Left colon (tissue), 2 donors: ENCODE measurements at regions not wholly inside any gene's neighbourhood (a gene's known extent, or its start where the extent isn't known, plus 50 kb on each side); places are given as distances from the start of the nearest gene placed in this dataset.

Experiments
- ATAC-seq: fragments of 200-7000 bp; cut with Tn5 transposase; one replicate; pipeline ENCODE4 v1.9.1; 2020; ENCODE audit warnings: mild to moderate bottlenecking, moderate library complexity
- DNase-seq, 2 donors: peaks; one replicate each; pipeline ENCODE4 v3.0.0-alpha.2; 2020
- intact Hi-C, 2 donors: fragments of 100-400 bp; cut with DNase I in 1 of 2; cut with micrococcal nuclease in 1 of 2; formaldehyde crosslinking; loops; one replicate each; pipeline versions ENCODE4 v1.11.2 to v1.14.0; 2022; cut with DNase I, micrococcal nuclease
- donor health status: DM: no; HTN: no; CAD: no.
- donor health status: DM: yes; HTN: yes; CAD: no.

- ATAC-seq (no peak), DNase-seq (no peak)
- intact Hi-C loops, result no loop called here
Measured at GRCh38 chr5:2334719-2335118, 416.8 kb downstream of the IRX2 start.

GRCh38 chr5:2333291-2333690 is 418.2 kb downstream of the IRX2 start:
- ATAC-seq, result no peak
- intact Hi-C loops, result no loop called here
- no peak for DNase-seq

GRCh38 chr5:2332521-2332920 is 419.0 kb downstream of the IRX2 start:
- DNase-seq (no peak), ATAC-seq (no peak)
- intact Hi-C loops, result no loop called here

- no peak for DNase-seq
- no peak for ATAC-seq
- intact Hi-C loops, result no loop called here
Measured at GRCh38 chr5:2330325-2331130, 420.9 kb downstream of the IRX2 start.

- no peak for DNase-seq
- no peak for ATAC-seq
- intact Hi-C loops, result no loop called here
Measured at GRCh38 chr5:2329741-2330140, 421.7 kb downstream of the IRX2 start.

GRCh38 chr5:2326601-2327000 is 424.9 kb downstream of the IRX2 start:
- ATAC-seq, result no peak
- intact Hi-C loops, result no loop called here
- no peak for DNase-seq

GRCh38 chr5:2324788-2325187 is 426.7 kb downstream of the IRX2 start:
- intact Hi-C loops, result no loop called here
- ATAC-seq, result no peak
- DNase-seq, result no peak

GRCh38 chr5:2320611-2321010 is 430.9 kb downstream of the IRX2 start:
- intact Hi-C loops, result no loop called here
- no peak for DNase-seq
- no peak for ATAC-seq

GRCh38 chr5:2317540-2317939 is 433.9 kb downstream of the IRX2 start:
- intact Hi-C loops, result no loop called here
- ATAC-seq (no peak), DNase-seq (no peak)

GRCh38 chr5:2311851-2312250 is 429.1 kb upstream of the IRX4 start:
- DNase-seq, result no peak
- ATAC-seq, result no peak
- intact Hi-C loops, result no loop called here

GRCh38 chr5:2310946-2311345 is 428.2 kb upstream of the IRX4 start:
- ATAC-seq (no peak), DNase-seq (no peak)
- intact Hi-C loops, result no loop called here

- DNase-seq, result no peak
- no peak for ATAC-seq
- intact Hi-C loops, result no loop called here
Measured at GRCh38 chr5:2307631-2308030, 424.9 kb upstream of the IRX4 start.

- intact Hi-C loops, result no loop called here
- DNase-seq, result no peak
- ATAC-seq, result no peak
Measured at GRCh38 chr5:2306711-2307110, 424.0 kb upstream of the IRX4 start.

GRCh38 chr5:2303431-2304100 is 420.8 kb upstream of the IRX4 start:
- DNase-seq (no peak), ATAC-seq (no peak)
- intact Hi-C loops, result no loop called here

GRCh38 chr5:2302169-2302568 is 419.4 kb upstream of the IRX4 start:
- DNase-seq (no peak), ATAC-seq (no peak)
- intact Hi-C loops, result no loop called here

- no peak for ATAC-seq
- intact Hi-C loops, result no loop called here
Measured at GRCh38 chr5:2300861-2301574, 418.3 kb upstream of the IRX4 start.

GRCh38 chr5:2300421-2300820 is 417.7 kb upstream of the IRX4 start:
- DNase-seq, result no peak
- intact Hi-C loops, result no loop called here
- ATAC-seq, result no peak

More at GRCh38 chr5:2300861-2301574, 418.3 kb upstream of the IRX4 start:
- no peak for DNase-seq

- no peak for ATAC-seq
- DNase-seq, result no peak
- intact Hi-C loops, result no loop called here
Measured at GRCh38 chr5:2299388-2300220, 416.9 kb upstream of the IRX4 start.

- ATAC-seq (no peak), DNase-seq (no peak)
- intact Hi-C loops, result no loop called here
Measured at GRCh38 chr5:2298781-2299180, 416.1 kb upstream of the IRX4 start.
